ENCODE measurements at regions not wholly inside any gene's neighbourhood (a gene's known extent, or its start where the extent isn't known, plus 50 kb on each side); places are given as distances from the start of the nearest gene placed in this dataset.

- in situ Hi-C loops (cut with HindIII; ENCODE audit: low sequenced_read_pairs): no loop called here
- no peak for DNase-seq (ENCODE audit: low spot score)
Observed at GRCh38 chr13:38590230-38590629, 96.6 kb upstream of the FREM2 start.

- in situ Hi-C loops (cut with HindIII; ENCODE audit: low sequenced_read_pairs): no loop called here
- DNase-seq (ENCODE audit: low spot score): no peak
Observed at GRCh38 chr13:38590796-38591507, 95.9 kb upstream of the FREM2 start.

- in situ Hi-C loops (cut with HindIII; ENCODE audit: low sequenced_read_pairs): no loop called here
- DNase-seq (ENCODE audit: low spot score): no peak
Observed at GRCh38 chr13:38602266-38602665, 84.6 kb upstream of the FREM2 start.

- no peak for DNase-seq (ENCODE audit: low spot score)
- in situ Hi-C loops (cut with HindIII; ENCODE audit: low sequenced_read_pairs): no loop called here
Observed at GRCh38 chr13:38606699-38607535, 80.0 kb upstream of the FREM2 start.

DNA sequence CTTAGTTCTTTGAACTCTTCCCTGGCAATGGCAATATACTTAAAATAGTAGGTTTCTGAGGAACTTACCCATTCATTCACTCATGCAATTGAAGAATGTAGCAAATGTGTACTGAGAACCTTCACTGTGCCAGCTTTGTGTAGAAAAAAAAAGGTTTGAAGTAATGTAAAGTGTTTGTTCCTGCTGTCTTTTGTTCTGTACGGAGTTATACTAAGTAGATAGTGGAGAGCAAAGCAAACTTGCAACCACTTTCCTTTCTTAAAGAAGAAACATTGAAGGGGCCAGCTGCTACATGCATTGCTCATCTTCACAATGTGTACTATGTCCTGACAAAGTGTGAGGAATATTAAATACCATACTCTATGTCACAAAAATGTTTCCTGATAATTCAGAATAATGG lies 68.9 kb upstream of the FREM2 start:
- in situ Hi-C loops (cut with HindIII; ENCODE audit: low sequenced_read_pairs): no loop called here
- DNase-seq (ENCODE audit: low spot score): no peak

DNA sequence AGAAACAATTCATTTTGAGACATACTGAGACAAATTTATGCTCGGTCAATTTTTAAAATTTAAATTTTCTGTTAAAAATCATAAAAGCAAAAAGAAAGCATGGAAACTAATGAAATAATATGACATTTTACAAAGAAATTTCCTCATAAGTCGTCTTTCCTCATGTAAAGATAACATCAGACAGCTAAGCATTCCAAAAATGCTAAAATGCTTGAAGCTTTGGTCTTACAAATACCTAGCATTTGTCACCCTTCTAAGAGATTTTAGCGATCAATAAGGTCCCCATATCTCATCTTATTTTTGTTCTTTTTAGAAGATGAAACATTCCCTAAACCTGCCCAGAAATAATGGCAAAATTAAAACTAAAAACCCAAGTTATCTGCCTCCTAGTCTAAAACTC lies 68.5 kb upstream of the FREM2 start:
- no peak for DNase-seq (ENCODE audit: low spot score)
- in situ Hi-C loops (cut with HindIII; ENCODE audit: low sequenced_read_pairs): no loop called here

DNA sequence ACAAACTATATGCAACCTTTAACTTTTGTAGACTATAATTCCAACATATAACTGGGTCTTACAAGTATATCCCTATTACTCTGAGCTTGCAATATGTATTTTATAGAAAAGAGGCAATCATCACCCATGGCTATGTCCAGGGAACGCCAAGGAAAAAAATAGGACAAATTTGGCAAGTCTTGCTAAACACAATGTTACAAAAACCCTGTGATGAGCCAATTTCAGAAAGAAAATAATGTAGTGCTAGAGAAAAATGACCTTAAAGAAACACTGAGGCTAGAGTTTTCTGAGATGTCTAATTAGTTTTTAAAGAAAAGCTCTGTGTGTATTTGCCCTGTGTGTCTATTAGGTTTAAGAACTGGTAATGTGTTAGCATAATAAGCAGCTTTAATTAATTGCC lies 68.0 kb upstream of the FREM2 start:
- in situ Hi-C loops (cut with HindIII; ENCODE audit: low sequenced_read_pairs): no loop called here
- no peak for DNase-seq (ENCODE audit: low spot score)

DNA sequence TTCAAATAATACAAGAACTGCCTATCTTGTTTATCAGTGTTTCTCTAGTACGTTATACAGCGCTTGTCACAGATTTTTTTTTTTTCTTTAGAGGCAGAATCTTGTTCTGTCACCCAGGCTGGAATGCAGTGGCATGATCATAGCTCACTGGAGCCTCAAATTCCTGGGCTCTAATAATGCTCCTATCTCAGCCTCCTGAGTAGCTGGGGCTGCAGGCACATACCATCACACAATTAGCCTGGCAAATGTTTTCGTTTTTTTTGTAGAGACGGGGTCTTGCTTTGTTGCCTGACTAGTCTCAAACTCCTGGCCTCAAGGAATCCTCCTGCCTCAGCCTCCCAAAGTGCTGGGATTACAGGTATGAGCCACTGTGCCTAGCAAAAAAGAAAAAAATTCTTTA lies 66.0 kb upstream of the FREM2 start:
- DNase-seq (ENCODE audit: low spot score): no peak
- in situ Hi-C loops (cut with HindIII; ENCODE audit: low sequenced_read_pairs): no loop called here

DNA sequence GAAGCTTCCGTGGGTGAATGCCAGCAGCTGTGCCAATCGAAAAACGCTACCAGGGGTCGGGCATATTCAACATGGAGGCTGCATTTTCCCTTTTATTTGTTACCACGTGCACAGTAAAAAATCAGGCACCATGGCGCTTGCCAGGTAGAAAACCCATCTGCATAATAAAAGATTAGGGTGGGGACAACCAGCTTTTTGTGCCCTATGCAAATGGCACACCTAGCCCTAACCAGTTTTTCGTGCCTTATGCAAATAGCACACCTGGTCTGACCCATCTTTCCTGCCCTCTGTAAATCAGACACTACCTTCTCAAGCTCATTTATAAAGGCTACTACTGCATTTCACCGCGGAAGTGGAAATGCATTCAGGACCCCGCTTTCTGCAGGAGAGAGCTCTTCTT lies 62.1 kb upstream of the FREM2 start:
- in situ Hi-C loops (cut with HindIII; ENCODE audit: low sequenced_read_pairs): no loop called here
- DNase-seq (ENCODE audit: low spot score): no peak

DNA sequence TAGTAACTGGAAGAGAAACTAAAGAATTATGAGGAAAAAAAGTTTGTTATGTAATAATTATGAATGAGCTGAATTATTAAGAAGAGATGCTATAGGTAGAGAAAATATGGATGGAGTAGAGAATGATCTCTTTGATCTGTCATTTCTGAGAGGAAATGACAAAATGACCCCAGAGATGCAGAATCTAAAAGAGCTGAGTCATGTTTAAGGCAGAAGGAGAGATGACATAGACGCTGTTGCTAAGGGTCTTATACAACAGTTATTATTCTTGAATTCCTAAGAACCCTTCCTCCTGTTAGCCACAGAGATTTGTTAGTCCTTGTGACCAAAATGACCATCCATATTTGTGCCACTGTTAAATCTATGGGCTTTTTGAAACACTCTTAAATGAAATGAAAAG lies 58.3 kb upstream of the FREM2 start:
- no peak for DNase-seq (ENCODE audit: low spot score)
- in situ Hi-C loops (cut with HindIII; ENCODE audit: low sequenced_read_pairs): no loop called here

DNA sequence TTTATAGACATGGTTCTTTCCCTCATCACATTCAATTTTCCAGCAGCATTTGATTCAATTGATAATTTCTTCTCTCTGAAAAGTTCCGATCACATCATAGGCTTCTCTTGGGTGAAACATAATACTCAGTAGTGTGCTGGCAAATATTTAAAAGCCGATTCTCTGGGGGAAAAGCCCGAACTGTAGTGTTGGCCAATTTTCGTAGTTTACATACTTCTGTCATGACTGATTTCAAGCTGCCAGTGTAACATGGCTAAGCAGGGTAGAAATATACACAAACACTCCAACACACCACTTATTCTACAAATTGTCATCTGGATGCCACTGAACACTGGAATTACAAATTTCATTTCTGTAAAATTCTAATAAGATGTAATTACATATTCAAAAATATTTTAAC lies 56.1 kb upstream of the FREM2 start:
- in situ Hi-C loops (cut with HindIII; ENCODE audit: low sequenced_read_pairs): no loop called here

DNA sequence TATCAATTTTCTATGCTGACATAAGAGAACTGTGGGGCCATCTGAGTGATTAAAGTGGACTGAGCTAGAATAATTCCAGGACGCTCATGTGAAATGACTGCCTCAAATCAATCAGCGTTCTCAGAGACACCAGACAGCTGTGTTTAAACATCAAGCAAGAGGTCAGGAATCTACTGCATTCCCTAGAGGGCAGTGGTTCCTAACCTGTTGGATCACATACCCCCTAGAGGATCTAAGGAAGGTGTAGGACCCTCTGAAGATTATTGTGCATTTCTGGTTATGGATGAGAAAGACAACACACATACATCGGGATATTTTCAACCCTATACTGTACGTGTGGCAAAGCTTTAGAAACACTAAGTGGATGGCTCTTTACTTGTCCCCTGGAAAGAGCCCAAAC lies 51.8 kb upstream of the FREM2 start:
- in situ Hi-C loops (cut with HindIII; ENCODE audit: low sequenced_read_pairs): no loop called here
- no peak for DNase-seq (ENCODE audit: low spot score)

More for the DNA sequence above, 56.1 kb upstream of the FREM2 start:
- no peak for DNase-seq (ENCODE audit: low spot score)

DNA sequence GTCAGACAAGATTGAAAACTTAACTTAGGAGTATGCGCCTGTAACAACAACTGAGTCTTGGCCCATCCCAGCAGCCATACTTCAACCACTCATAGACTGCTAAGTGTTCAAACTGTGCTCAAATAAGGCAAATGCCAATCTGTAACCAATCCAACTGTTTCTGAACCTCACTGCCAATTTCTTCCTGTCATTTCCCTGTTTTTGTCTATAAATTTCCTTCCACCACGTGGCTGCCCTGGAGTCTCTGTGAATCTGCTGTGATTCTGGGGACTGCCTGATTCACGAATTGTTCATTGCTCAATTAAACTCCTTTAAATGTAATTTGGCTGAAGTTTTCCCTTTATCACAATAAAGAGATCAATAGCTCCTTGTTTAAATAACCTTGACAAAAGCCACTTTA lies 50.8 kb upstream of the FREM2 start:
- in situ Hi-C loops (cut with HindIII; ENCODE audit: low sequenced_read_pairs): no loop called here

GRCh38 chr13:38636761-38637160 lies 50.1 kb upstream of the FREM2 start:
- in situ Hi-C loops (cut with HindIII; ENCODE audit: low sequenced_read_pairs): no loop called here
- no peak for DNase-seq (ENCODE audit: low spot score)

More for the DNA sequence above, 50.8 kb upstream of the FREM2 start:
- no peak for DNase-seq (ENCODE audit: low spot score)

Data from G401 (cell line).